KOPT-K1 (cell line): ENCODE measurements at regions not wholly inside any gene's neighbourhood (a gene's known extent, or its start where the extent isn't known, plus 50 kb on each side); places are given as distances from the start of the nearest gene placed in this dataset.

Experiments
- H3K27ac ChIP-seq: fragments of 200-600 bp; sonication (generic); 2 replicates; pipeline ENCODE4 v1.5.1; 2016; ENCODE audit warnings: antibody characterized with exemption, mild to moderate bottlenecking, low read depth, low read length; ENCODE audit not compliant: poor library complexity, severe bottlenecking
- H3K36me3 ChIP-seq: fragments of 200-600 bp; sonication (generic); 2 replicates; pipeline ENCODE4 v1.5.1; 2017; ENCODE audit warnings: antibody characterized with exemption, mild to moderate bottlenecking, low read length, moderate library complexity; ENCODE audit not compliant: insufficient read depth
- H3K9me3 ChIP-seq: fragments of 200-600 bp; sonication (generic); 2 replicates; pipeline ENCODE4 v1.5.1; 2017; ENCODE audit warnings: antibody characterized with exemption, low read length, mild to moderate bottlenecking; ENCODE audit not compliant: insufficient read depth, poor library complexity, severe bottlenecking

- no peaks in the 10 kb centered on the region for H3K36me3 ChIP-seq
- no peaks in the 10 kb centered on the region for H3K9me3 ChIP-seq
- H3K27ac ChIP-seq = no peak overlapping the region
Observed at GRCh38 chr9:88725300-88726019, 190.5 kb downstream of the NXNL2 start.

- no peaks in the 10 kb centered on the region for H3K9me3 ChIP-seq
- no peak overlapping the region for H3K27ac ChIP-seq
- H3K36me3 ChIP-seq = no peaks in the 10 kb centered on the region
Observed at GRCh38 chr9:88726803-88727202, 191.8 kb downstream of the NXNL2 start.

GRCh38 chr9:88730780-88731179 is 195.8 kb downstream of the NXNL2 start:
- Histone ChIP-seq H3K36me3 (no peaks in the 10 kb centered on the region), H3K9me3 (no peaks in the 10 kb centered on the region), H3K27ac (no peak overlapping the region)

GRCh38 chr9:88732128-88732527 is 197.2 kb downstream of the NXNL2 start:
- H3K9me3 ChIP-seq = no peaks in the 10 kb centered on the region
- no peaks in the 10 kb centered on the region for H3K36me3 ChIP-seq
- H3K27ac ChIP-seq = no peak overlapping the region

GRCh38 chr9:88733651-88734421 is 198.9 kb downstream of the NXNL2 start:
- no peaks in the 10 kb centered on the region for H3K36me3 ChIP-seq
- no peak overlapping the region for H3K27ac ChIP-seq
- no peaks in the 10 kb centered on the region for H3K9me3 ChIP-seq

- Histone ChIP-seq H3K36me3 (no peaks in the 10 kb centered on the region), H3K9me3 (no peaks in the 10 kb centered on the region), H3K27ac (no peak overlapping the region)
Observed at GRCh38 chr9:88734527-88734926, 199.5 kb downstream of the NXNL2 start.

- Histone ChIP-seq H3K27ac (no peak overlapping the region), H3K9me3 (no peaks in the 10 kb centered on the region), H3K36me3 (no peaks in the 10 kb centered on the region)
Observed at GRCh38 chr9:88736136-88736637, 201.2 kb downstream of the NXNL2 start.

- Histone ChIP-seq H3K27ac (no peak overlapping the region), H3K36me3 (no peaks in the 10 kb centered on the region), H3K9me3 (no peaks in the 10 kb centered on the region)
Observed at GRCh38 chr9:88737031-88737430, 202.1 kb downstream of the NXNL2 start.

- Histone ChIP-seq H3K36me3 (no peaks in the 10 kb centered on the region), H3K27ac (no peak overlapping the region), H3K9me3 (no peaks in the 10 kb centered on the region)
Observed at GRCh38 chr9:88737876-88738275, 202.9 kb downstream of the NXNL2 start.

GRCh38 chr9:88738709-88739108 is 203.7 kb downstream of the NXNL2 start:
- H3K9me3 ChIP-seq = no peaks in the 10 kb centered on the region
- H3K36me3 ChIP-seq = no peaks in the 10 kb centered on the region
- H3K27ac ChIP-seq = no peak overlapping the region

- Histone ChIP-seq H3K27ac (no peak overlapping the region), H3K36me3 (no peaks in the 10 kb centered on the region)
Observed at GRCh38 chr9:88739373-88739772, 204.4 kb downstream of the NXNL2 start.

GRCh38 chr9:88740844-88741243 is 205.9 kb downstream of the NXNL2 start:
- Histone ChIP-seq H3K9me3 (no peaks in the 10 kb centered on the region), H3K27ac (no peak overlapping the region), H3K36me3 (no peaks in the 10 kb centered on the region)

More at GRCh38 chr9:88739373-88739772, 204.4 kb downstream of the NXNL2 start:
- H3K9me3 ChIP-seq = no peaks in the 10 kb centered on the region

GRCh38 chr9:88741335-88741734 is 206.4 kb downstream of the NXNL2 start:
- no peaks in the 10 kb centered on the region for H3K9me3 ChIP-seq
- no peaks in the 10 kb centered on the region for H3K36me3 ChIP-seq
- no peak overlapping the region for H3K27ac ChIP-seq

- Histone ChIP-seq H3K36me3 (no peaks in the 10 kb centered on the region), H3K27ac (no peak overlapping the region), H3K9me3 (no peaks in the 10 kb centered on the region)
Observed at GRCh38 chr9:88742483-88742882, 207.5 kb downstream of the NXNL2 start.

GRCh38 chr9:88742905-88743304 is 207.9 kb downstream of the NXNL2 start:
- H3K36me3 ChIP-seq = no peaks in the 10 kb centered on the region

More at GRCh38 chr9:88742905-88743304, 207.9 kb downstream of the NXNL2 start:
- no peaks in the 10 kb centered on the region for H3K9me3 ChIP-seq
- no peak overlapping the region for H3K27ac ChIP-seq
